B cell (primary cell): ENCODE measurements at regions not wholly inside any gene's neighbourhood (a gene's known extent, or its start where the extent isn't known, plus 50 kb on each side); places are given as distances from the start of the nearest gene placed in this dataset.

Experiments used
- CTCF ChIP-seq: fragments of 200-600 bp; IDR thresholded peaks from one replicate; pipeline ENCODE4 v1.8.0; 2022; ENCODE audit warnings: antibody characterized with exemption, mild to moderate bottlenecking
- EZH2 ChIP-seq: IDR thresholded peaks from 2 replicates; pipeline ENCODE4 v1.6.1; 2012; ENCODE audit warnings: borderline replicate concordance, low read depth, mild to moderate bottlenecking, moderate library complexity, low read length; ENCODE audit not compliant: insufficient read depth, poor library complexity, severe bottlenecking

GRCh38 chr16:24668481-24669061, 60.9 kb upstream of the TNRC6A start:
- no peak for TF ChIP-seq CTCF
- TF ChIP-seq EZH2: no peak
